ENCODE measurements at regions not wholly inside any gene's neighbourhood (a gene's known extent, or its start where the extent isn't known, plus 50 kb on each side); places are given as distances from the start of the nearest gene placed in this dataset.

DNA sequence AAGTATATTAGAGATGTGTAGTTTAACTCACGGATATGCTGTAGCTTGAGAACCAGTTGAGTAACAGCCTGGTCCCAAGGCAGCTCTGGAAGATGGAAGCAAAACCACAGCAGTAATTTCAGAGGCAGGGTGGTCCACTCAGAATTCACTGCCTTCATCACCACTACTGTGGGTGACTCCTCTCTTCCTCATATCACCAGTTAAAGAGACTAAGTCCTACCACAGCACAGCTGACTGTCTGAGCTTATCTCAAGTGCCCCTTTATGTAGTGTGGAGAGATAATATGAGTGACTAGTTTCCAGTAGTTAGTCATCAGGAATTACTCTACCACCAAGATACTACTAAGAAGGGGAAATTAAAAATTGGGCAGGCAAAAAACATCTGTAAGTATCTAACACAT lies 1571.2 kb upstream of the C9orf72 start:
- TF ChIP-seq, protein P1, sequence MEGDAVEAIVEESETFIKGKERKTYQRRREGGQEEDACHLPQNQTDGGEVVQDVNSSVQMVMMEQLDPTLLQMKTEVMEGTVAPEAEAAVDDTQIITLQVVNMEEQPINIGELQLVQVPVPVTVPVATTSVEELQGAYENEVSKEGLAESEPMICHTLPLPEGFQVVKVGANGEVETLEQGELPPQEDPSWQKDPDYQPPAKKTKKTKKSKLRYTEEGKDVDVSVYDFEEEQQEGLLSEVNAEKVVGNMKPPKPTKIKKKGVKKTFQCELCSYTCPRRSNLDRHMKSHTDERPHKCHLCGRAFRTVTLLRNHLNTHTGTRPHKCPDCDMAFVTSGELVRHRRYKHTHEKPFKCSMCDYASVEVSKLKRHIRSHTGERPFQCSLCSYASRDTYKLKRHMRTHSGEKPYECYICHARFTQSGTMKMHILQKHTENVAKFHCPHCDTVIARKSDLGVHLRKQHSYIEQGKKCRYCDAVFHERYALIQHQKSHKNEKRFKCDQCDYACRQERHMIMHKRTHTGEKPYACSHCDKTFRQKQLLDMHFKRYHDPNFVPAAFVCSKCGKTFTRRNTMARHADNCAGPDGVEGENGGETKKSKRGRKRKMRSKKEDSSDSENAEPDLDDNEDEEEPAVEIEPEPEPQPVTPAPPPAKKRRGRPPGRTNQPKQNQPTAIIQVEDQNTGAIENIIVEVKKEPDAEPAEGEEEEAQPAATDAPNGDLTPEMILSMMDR (IDR thresholded peaks at IDR 0.05) = no peak
- no peak for TF ChIP-seq POLR2A (IDR thresholded peaks at IDR 0.05)

All from lower leg skin (tissue), 3 donors.